ENCODE measurements at regions not wholly inside any gene's neighbourhood (a gene's known extent, or its start where the extent isn't known, plus 50 kb on each side); places are given as distances from the start of the nearest gene placed in this dataset.

GRCh38 chr20:24254480-24254879 is 214.9 kb upstream of the SYNDIG1 start (continued):
- TF ChIP-seq CHAMP1 (IDR thresholded peaks at IDR 0.05) (no peak), ZBTB12 (CRISPR knock-in tag; IDR thresholded peaks at IDR 0.05) (no peak), NR0B1 (IDR thresholded peaks at IDR 0.05; ENCODE audit: partially characterized antibody) (no peak), ZNF830 (CRISPR knock-in tag; IDR thresholded peaks at IDR 0.05) (no peak), HEY1 (CRISPR knock-in tag; IDR thresholded peaks at IDR 0.05; ENCODE audit: borderline replicate concordance) (no peak), MITF (IDR thresholded peaks at IDR 0.05) (no peak), FOXA1 (IDR thresholded peaks at IDR 0.05; ENCODE audit: borderline replicate concordance) (no peak), FIP1L1 (IDR thresholded peaks at IDR 0.05; ENCODE audit: low read depth, low read length, poor library complexity, severe bottlenecking) (no peak), CTCFL (IDR thresholded peaks at IDR 0.05; ENCODE audit: borderline replicate concordance, insufficient read depth, low read depth, low read length, poor library complexity, severe bottlenecking) (no peak)

Data from K562 (cell line).